GM12878 (cell line): ENCODE measurements at regions not wholly inside any gene's neighbourhood (a gene's known extent, or its start where the extent isn't known, plus 50 kb on each side); places are given as distances from the start of the nearest gene placed in this dataset.

Source experiments
- ATAC-seq: fragments of 200-7000 bp; cut with Tn5 transposase; 3 replicates; pipeline ENCODE4 v1.9.1; 2020; ENCODE audit warnings: mild to moderate bottlenecking, moderate library complexity
- BruUV-seq: library from RNA; stranded (reverse); fragments of 400-500 nt; replicated peaks from 2 replicates; lab custom pipeline; 2021; lab: Mats Ljungman, UMichigan
- CTCF ChIA-PET: fragments of 300-600 bp; sonication (Branson Sonifier 250); formaldehyde crosslinking; extraction: SDS; loops from one replicate; lab custom pipeline; 2021; ENCODE audit warnings: inconsistent platforms; lab: Yijun Ruan, JAX
- POLR2A ChIA-PET: fragments of 350-600 bp; formaldehyde crosslinking; extraction: SDS; loops from one replicate; lab custom pipeline; 2021; ENCODE audit warnings: inconsistent platforms; lab: Charles Lee
- RAD21 ChIA-PET: fragments of 300-600 bp; sonication (Branson Sonifier 250); formaldehyde crosslinking; loops from one replicate; lab custom pipeline; 2023; ENCODE audit warnings: antibody characterized with exemption; ENCODE audit not compliant: unreplicated experiment; lab: Charles Lee
- SMC1A ChIA-PET: fragments of 300-600 bp; sonication (Branson Sonifier 250); formaldehyde crosslinking; loops from one replicate; lab custom pipeline; 2023; ENCODE audit not compliant: unreplicated experiment, uncharacterized antibody; lab: Charles Lee
- DNase-seq: peaks from one replicate; pipeline ENCODE4 v3.0.0-alpha.2; 2011; ENCODE audit warnings: low read depth, low spot score
- FAIRE-seq: peaks from 3 replicates; lab custom pipeline; 2011; peaks lifted over from hg19 to GRCh38; lab: Jason Lieb, UNC
- H2AFZ ChIP-seq: 2 replicates; pipeline ENCODE4 v1.6.0; 2011; ENCODE audit warnings: low read depth, low read length, control low read depth; ENCODE audit not compliant: control insufficient read depth
- H3K27ac ChIP-seq: 2 replicates; pipeline ENCODE4 v1.5.1; 2011; ENCODE audit warnings: control low read depth; ENCODE audit not compliant: control insufficient read depth, insufficient read depth
- H3K27me3 ChIP-seq, 2 experiments: replicated peaks in 1 of 2; 2 replicates each; pipeline versions ENCODE4 v1.6.0 to v1.6.1; 2011; ENCODE audit warnings: low read length in 1 of 2; ENCODE audit not compliant: control insufficient read depth in 2 of 2, insufficient read depth in 2 of 2
- H3K36me3 ChIP-seq, 2 experiments: 2 replicates each; pipeline ENCODE4 v1.5.1; 2011; ENCODE audit warnings: low read length in 1 of 2; ENCODE audit not compliant: control insufficient read depth in 2 of 2, insufficient read depth in 2 of 2
- H3K4me1 ChIP-seq: 2 replicates; pipeline ENCODE4 v1.6.1; 2011; ENCODE audit warnings: mild to moderate bottlenecking, low read length, moderate library complexity, mixed read lengths; ENCODE audit not compliant: control insufficient read depth, insufficient read depth
- H3K4me2 ChIP-seq: 2 replicates; pipeline ENCODE4 v1.6.0; 2011; ENCODE audit warnings: control low read depth; ENCODE audit not compliant: control insufficient read depth, insufficient read depth
- H3K4me3 ChIP-seq: fragments of 200-600 bp; sonication (generic); 2 replicates; pipeline ENCODE4 v1.5.1; 2016
- H3K79me2 ChIP-seq: 2 replicates; pipeline ENCODE4 v1.6.0; 2011; ENCODE audit warnings: low read length; ENCODE audit not compliant: control insufficient read depth, insufficient read depth
- H3K9ac ChIP-seq: 2 replicates; pipeline ENCODE4 v1.8.0; 2011; ENCODE audit warnings: low read length, control low read depth, mixed read lengths; ENCODE audit not compliant: control insufficient read depth, insufficient read depth
- H3K9me3 ChIP-seq: replicated peaks from 3 replicates; pipeline ENCODE4 v1.5.1; 2011; ENCODE audit warnings: mild to moderate bottlenecking, low read length; ENCODE audit not compliant: control insufficient read depth, insufficient read depth
- H4K20me1 ChIP-seq: 2 replicates; pipeline ENCODE4 v1.6.0; 2011; ENCODE audit not compliant: control insufficient read depth, insufficient read depth
- NFXL1 ChIP-seq: fragments of 450-650 bp; IDR thresholded peaks from 2 replicates; pipeline ENCODE4 v1.6.1; 2017; ENCODE audit warnings: antibody characterized with exemption, mild to moderate bottlenecking, borderline replicate concordance
- NR2C2 ChIP-seq: IDR thresholded peaks from 2 replicates; pipeline ENCODE4 v1.6.1; 2011; ENCODE audit warnings: borderline replicate concordance, low read depth; ENCODE audit not compliant: control insufficient read depth, insufficient read length
- RELA ChIP-seq: fragments of 450-650 bp; IDR thresholded peaks from 2 replicates; pipeline ENCODE4 v1.8.0; 2014; ENCODE audit warnings: borderline replicate concordance; ENCODE audit not compliant: partially characterized antibody
- SMC3 ChIP-seq: IDR thresholded peaks from 2 replicates; pipeline ENCODE4 v1.6.1; 2011; ENCODE audit warnings: low read length, improper control_type of control experiment, borderline replicate concordance
- SP1 ChIP-seq: IDR thresholded peaks from one replicate; pipeline ENCODE4 v1.6.1; 2011; ENCODE audit warnings: low read depth, low read length
- TARDBP ChIP-seq: IDR thresholded peaks from 2 replicates; pipeline ENCODE4 v1.6.1; 2016; ENCODE audit warnings: borderline replicate concordance
- ZBTB40 ChIP-seq: fragments of 450-650 bp; IDR thresholded peaks from 2 replicates; pipeline ENCODE4 v1.6.1; 2016; ENCODE audit warnings: mild to moderate bottlenecking, moderate library complexity, borderline replicate concordance
- WGBS: methylation state at CpG from one replicate; pipeline ENCODE4 v1.1.6; 2016; ENCODE audit warnings: low lambda C conversion rate; ENCODE audit not compliant: insufficient replicate concordance, insufficient coverage; ENCODE audit errors: missing lambda C conversion rate; 5-methylcytosine and 5-hydroxymethylcytosine counted together
- in situ Hi-C: fragments of 300-500 bp; cut with MboI; formaldehyde crosslinking; loops from 9 replicates; pipeline ENCODE4 v1.14.3; 2018; ENCODE audit warnings: mixed read lengths
- intact Hi-C: fragments of 100-400 bp; cut with micrococcal nuclease; formaldehyde crosslinking; loops from one replicate; pipeline ENCODE4 v1.14.2; 2022; ENCODE audit not compliant: unreplicated experiment
- TF ChIP-seq, protein P1 (sequence below): fragments of 450-650 bp; IDR thresholded peaks from 2 replicates; pipeline ENCODE4 v1.6.1; 2016; ENCODE audit warnings: mild to moderate bottlenecking

DNA sequence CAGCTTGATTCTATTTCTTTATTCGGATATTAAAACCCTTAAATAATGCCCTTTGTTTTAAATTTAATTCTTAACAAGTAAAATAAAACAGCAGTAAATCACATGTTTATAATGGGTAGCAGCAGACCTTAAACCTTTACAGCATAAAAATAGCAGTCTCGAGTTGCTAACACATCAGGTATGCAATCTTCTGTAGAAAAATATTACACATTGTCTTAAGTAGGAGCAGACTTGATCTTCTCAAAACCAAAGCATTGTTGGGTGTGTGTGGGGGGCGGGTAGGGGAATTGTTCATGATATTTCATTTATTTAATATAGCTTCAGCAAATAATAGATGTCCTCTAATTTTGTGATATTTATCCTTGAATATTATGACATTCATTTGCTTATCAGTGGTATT is 331.4 kb downstream of the PCDH7 start:
- Histone ChIP-seq H3K27ac (no peak overlapping the region), H3K27me3 (no peaks in the 10 kb centered on the region), H3K4me2 (no peak overlapping the region), H3K4me1 (no peaks in the 10 kb centered on the region), H4K20me1 (no peaks in the 10 kb centered on the region), H3K79me2 (no peaks in the 10 kb centered on the region), H3K4me3 (no peak overlapping the region), H3K36me3 (no peaks in the 10 kb centered on the region), H2AFZ (no peak overlapping the region), H3K9me3 (no peaks in the 10 kb centered on the region), H3K9ac (no peak overlapping the region)
- POLR2A ChIA-PET: no interaction called here
- SMC1A ChIA-PET: no interaction called here
- TF ChIP-seq RELA (no peak), NFXL1 (no peak), NR2C2 (no peak), TARDBP (no peak), SP1 (no peak), SMC3 (no peak), ZBTB40 (no peak)
- TF ChIP-seq, protein P1, sequence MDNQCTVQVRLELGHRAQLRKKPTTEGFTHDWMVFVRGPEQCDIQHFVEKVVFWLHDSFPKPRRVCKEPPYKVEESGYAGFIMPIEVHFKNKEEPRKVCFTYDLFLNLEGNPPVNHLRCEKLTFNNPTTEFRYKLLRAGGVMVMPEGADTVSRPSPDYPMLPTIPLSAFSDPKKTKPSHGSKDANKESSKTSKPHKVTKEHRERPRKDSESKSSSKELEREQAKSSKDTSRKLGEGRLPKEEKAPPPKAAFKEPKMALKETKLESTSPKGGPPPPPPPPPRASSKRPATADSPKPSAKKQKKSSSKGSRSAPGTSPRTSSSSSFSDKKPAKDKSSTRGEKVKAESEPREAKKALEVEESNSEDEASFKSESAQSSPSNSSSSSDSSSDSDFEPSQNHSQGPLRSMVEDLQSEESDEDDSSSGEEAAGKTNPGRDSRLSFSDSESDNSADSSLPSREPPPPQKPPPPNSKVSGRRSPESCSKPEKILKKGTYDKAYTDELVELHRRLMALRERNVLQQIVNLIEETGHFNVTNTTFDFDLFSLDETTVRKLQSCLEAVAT: no peak
- CTCF ChIA-PET: interaction anchor here (1.1 kb wide), 1 partner anchor 27 kb away, joined by 3 read pairs; no protein-coding TSS in a partner anchor
- ATAC-seq: no peak
- BruUV-seq: no TSS peak
- no peak for FAIRE-seq
- DNase-seq: no peak
- RAD21 ChIA-PET: no interaction called here
- intact Hi-C loops (no loop called here), in situ Hi-C loops (no loop called here)
- 8% methylated on average over 3 of the region's 3 CpGs for WGBS
